ENCODE measurements at regions not wholly inside any gene's neighbourhood (a gene's known extent, or its start where the extent isn't known, plus 50 kb on each side); places are given as distances from the start of the nearest gene placed in this dataset.

GRCh38 chr5:72015103-72015548 is 92.1 kb upstream of the MAP1B start:
- Histone ChIP-seq H3K9me3 (ENCODE audit: control insufficient read depth, insufficient read depth, low read depth, low read length) (no peaks in the 10 kb centered on the region), H3K4me3 (ENCODE audit: low read depth, low read length) (no peak overlapping the region), H3K9ac (ENCODE audit: low read length) (no peak overlapping the region), H3K36me3 (ENCODE audit: control insufficient read depth, insufficient read depth, low read length) (no peaks in the 10 kb centered on the region), H3K27me3 (ENCODE audit: control insufficient read depth, insufficient read depth, low read length) (no peaks in the 10 kb centered on the region), H3K27ac (ENCODE audit: low read depth, low read length) (no peak overlapping the region), H3K4me1 (ENCODE audit: control insufficient read depth, insufficient read depth, low read length) (peaks cover 12% of the 10 kb centered on the region; the same call in 1 of the 2 replicates)

GRCh38 chr5:72018143-72018803 is 89.0 kb upstream of the MAP1B start:
- Histone ChIP-seq H3K9ac (ENCODE audit: low read length) (no peak overlapping the region), H3K4me1 (ENCODE audit: control insufficient read depth, insufficient read depth, low read length) (peaks cover 20% of the 10 kb centered on the region), H3K9me3 (ENCODE audit: control insufficient read depth, insufficient read depth, low read depth, low read length) (no peaks in the 10 kb centered on the region), H3K36me3 (ENCODE audit: control insufficient read depth, insufficient read depth, low read length) (no peaks in the 10 kb centered on the region), H3K27me3 (ENCODE audit: control insufficient read depth, insufficient read depth, low read length) (no peaks in the 10 kb centered on the region), H3K27ac (ENCODE audit: low read depth, low read length) (no peak overlapping the region), H3K4me3 (ENCODE audit: low read depth, low read length) (no peak overlapping the region)

GRCh38 chr5:72020161-72020983 is 86.9 kb upstream of the MAP1B start:
- Histone ChIP-seq H3K27me3 (ENCODE audit: control insufficient read depth, insufficient read depth, low read length) (no peaks in the 10 kb centered on the region), H3K9ac (ENCODE audit: low read length) (no peak overlapping the region), H3K4me1 (ENCODE audit: control insufficient read depth, insufficient read depth, low read length) (peaks cover 11% of the 10 kb centered on the region), H3K4me3 (ENCODE audit: low read depth, low read length) (no peak overlapping the region), H3K9me3 (ENCODE audit: control insufficient read depth, insufficient read depth, low read depth, low read length) (no peaks in the 10 kb centered on the region), H3K36me3 (ENCODE audit: control insufficient read depth, insufficient read depth, low read length) (no peaks in the 10 kb centered on the region), H3K27ac (ENCODE audit: low read depth, low read length) (no peak overlapping the region)

- H3K9me3 ChIP-seq (ENCODE audit: control insufficient read depth, insufficient read depth, low read depth, low read length) = no peaks in the 10 kb centered on the region
- H3K9ac ChIP-seq (ENCODE audit: low read length) = no peak overlapping the region
- H3K36me3 ChIP-seq (ENCODE audit: control insufficient read depth, insufficient read depth, low read length) = no peaks in the 10 kb centered on the region
- no peak overlapping the region for H3K4me3 ChIP-seq (ENCODE audit: low read depth, low read length)
- no peaks in the 10 kb centered on the region for H3K27me3 ChIP-seq (ENCODE audit: control insufficient read depth, insufficient read depth, low read length)
- peaks cover 11% of the 10 kb centered on the region for H3K4me1 ChIP-seq (ENCODE audit: control insufficient read depth, insufficient read depth, low read length)
- H3K27ac ChIP-seq (ENCODE audit: low read depth, low read length) = no peak overlapping the region
Measured at GRCh38 chr5:72021651-72022357, 85.5 kb upstream of the MAP1B start.

GRCh38 chr5:72028382-72028781 is 78.9 kb upstream of the MAP1B start:
- no peak overlapping the region for H3K9ac ChIP-seq (ENCODE audit: low read length)
- no peaks in the 10 kb centered on the region for H3K9me3 ChIP-seq (ENCODE audit: control insufficient read depth, insufficient read depth, low read depth, low read length)
- no peaks in the 10 kb centered on the region for H3K27me3 ChIP-seq (ENCODE audit: control insufficient read depth, insufficient read depth, low read length)
- no peak overlapping the region for H3K27ac ChIP-seq (ENCODE audit: low read depth, low read length)
- peaks cover 8% of the 10 kb centered on the region for H3K4me1 ChIP-seq (ENCODE audit: control insufficient read depth, insufficient read depth, low read length)
- H3K36me3 ChIP-seq (ENCODE audit: control insufficient read depth, insufficient read depth, low read length) = no peaks in the 10 kb centered on the region
- no peak overlapping the region for H3K4me3 ChIP-seq (ENCODE audit: low read depth, low read length)

GRCh38 chr5:72030237-72030636 is 77.0 kb upstream of the MAP1B start:
- Histone ChIP-seq H3K9me3 (ENCODE audit: control insufficient read depth, insufficient read depth, low read depth, low read length) (no peaks in the 10 kb centered on the region), H3K4me3 (ENCODE audit: low read depth, low read length) (no peak overlapping the region), H3K4me1 (ENCODE audit: control insufficient read depth, insufficient read depth, low read length) (peaks cover 19% of the 10 kb centered on the region), H3K27me3 (ENCODE audit: control insufficient read depth, insufficient read depth, low read length) (no peaks in the 10 kb centered on the region), H3K27ac (ENCODE audit: low read depth, low read length) (no peak overlapping the region), H3K36me3 (ENCODE audit: control insufficient read depth, insufficient read depth, low read length) (no peaks in the 10 kb centered on the region), H3K9ac (ENCODE audit: low read length) (no peak overlapping the region)

GRCh38 chr5:72032788-72033187 is 74.5 kb upstream of the MAP1B start:
- no peaks in the 10 kb centered on the region for H3K9me3 ChIP-seq (ENCODE audit: control insufficient read depth, insufficient read depth, low read depth, low read length)
- no peaks in the 10 kb centered on the region for H3K27me3 ChIP-seq (ENCODE audit: control insufficient read depth, insufficient read depth, low read length)
- H3K36me3 ChIP-seq (ENCODE audit: control insufficient read depth, insufficient read depth, low read length) = no peaks in the 10 kb centered on the region
- H3K4me3 ChIP-seq (ENCODE audit: low read depth, low read length) = no peak overlapping the region
- H3K27ac ChIP-seq (ENCODE audit: low read depth, low read length) = no peak overlapping the region
- H3K4me1 ChIP-seq (ENCODE audit: control insufficient read depth, insufficient read depth, low read length) = peaks cover 42% of the 10 kb centered on the region
- no peak overlapping the region for H3K9ac ChIP-seq (ENCODE audit: low read length)

- no peaks in the 10 kb centered on the region for H3K9me3 ChIP-seq (ENCODE audit: control insufficient read depth, insufficient read depth, low read depth, low read length)
- no peaks in the 10 kb centered on the region for H3K36me3 ChIP-seq (ENCODE audit: control insufficient read depth, insufficient read depth, low read length)
- H3K4me1 ChIP-seq (ENCODE audit: control insufficient read depth, insufficient read depth, low read length) = peaks cover 45% of the 10 kb centered on the region
- H3K27ac ChIP-seq (ENCODE audit: low read depth, low read length) = no peak overlapping the region
- no peaks in the 10 kb centered on the region for H3K27me3 ChIP-seq (ENCODE audit: control insufficient read depth, insufficient read depth, low read length)
- no peak overlapping the region for H3K9ac ChIP-seq (ENCODE audit: low read length)
- no peak overlapping the region for H3K4me3 ChIP-seq (ENCODE audit: low read depth, low read length)
Measured at GRCh38 chr5:72034770-72035169, 72.5 kb upstream of the MAP1B start.

- peaks cover 50% of the 10 kb centered on the region for H3K4me1 ChIP-seq (ENCODE audit: control insufficient read depth, insufficient read depth, low read length)
- H3K4me3 ChIP-seq (ENCODE audit: low read depth, low read length) = no peak overlapping the region
- H3K36me3 ChIP-seq (ENCODE audit: control insufficient read depth, insufficient read depth, low read length) = no peaks in the 10 kb centered on the region
- H3K9me3 ChIP-seq (ENCODE audit: control insufficient read depth, insufficient read depth, low read depth, low read length) = no peaks in the 10 kb centered on the region
- H3K27ac ChIP-seq (ENCODE audit: low read depth, low read length) = no peak overlapping the region
- H3K9ac ChIP-seq (ENCODE audit: low read length) = no peak overlapping the region
- no peaks in the 10 kb centered on the region for H3K27me3 ChIP-seq (ENCODE audit: control insufficient read depth, insufficient read depth, low read length)
Measured at GRCh38 chr5:72035831-72036230, 71.4 kb upstream of the MAP1B start.

GRCh38 chr5:72036951-72037350 is 70.3 kb upstream of the MAP1B start:
- no peak overlapping the region for H3K27ac ChIP-seq (ENCODE audit: low read depth, low read length)
- H3K36me3 ChIP-seq (ENCODE audit: control insufficient read depth, insufficient read depth, low read length) = no peaks in the 10 kb centered on the region

GRCh38 chr5:72040513-72040912 is 66.8 kb upstream of the MAP1B start:
- Histone ChIP-seq H3K27me3 (ENCODE audit: control insufficient read depth, insufficient read depth, low read length) (no peaks in the 10 kb centered on the region), H3K9me3 (ENCODE audit: control insufficient read depth, insufficient read depth, low read depth, low read length) (no peaks in the 10 kb centered on the region), H3K9ac (ENCODE audit: low read length) (no peak overlapping the region), H3K4me1 (ENCODE audit: control insufficient read depth, insufficient read depth, low read length) (peaks cover 34% of the 10 kb centered on the region), H3K4me3 (ENCODE audit: low read depth, low read length) (no peak overlapping the region), H3K27ac (ENCODE audit: low read depth, low read length) (no peak overlapping the region), H3K36me3 (ENCODE audit: control insufficient read depth, insufficient read depth, low read length) (no peaks in the 10 kb centered on the region)

More at GRCh38 chr5:72036951-72037350, 70.3 kb upstream of the MAP1B start:
- Histone ChIP-seq H3K9me3 (ENCODE audit: control insufficient read depth, insufficient read depth, low read depth, low read length) (no peaks in the 10 kb centered on the region), H3K27me3 (ENCODE audit: control insufficient read depth, insufficient read depth, low read length) (no peaks in the 10 kb centered on the region), H3K4me3 (ENCODE audit: low read depth, low read length) (no peak overlapping the region), H3K4me1 (ENCODE audit: control insufficient read depth, insufficient read depth, low read length) (peaks cover 56% of the 10 kb centered on the region), H3K9ac (ENCODE audit: low read length) (no peak overlapping the region)

Measured in HUES6 (cell line).